ENCODE measurements at regions not wholly inside any gene's neighbourhood (a gene's known extent, or its start where the extent isn't known, plus 50 kb on each side); places are given as distances from the start of the nearest gene placed in this dataset. TPM values are rescaled to one million over a fixed set of nuclear protein-coding genes. Genes with fewer than 3 reads are reported as not detected.

DNA sequence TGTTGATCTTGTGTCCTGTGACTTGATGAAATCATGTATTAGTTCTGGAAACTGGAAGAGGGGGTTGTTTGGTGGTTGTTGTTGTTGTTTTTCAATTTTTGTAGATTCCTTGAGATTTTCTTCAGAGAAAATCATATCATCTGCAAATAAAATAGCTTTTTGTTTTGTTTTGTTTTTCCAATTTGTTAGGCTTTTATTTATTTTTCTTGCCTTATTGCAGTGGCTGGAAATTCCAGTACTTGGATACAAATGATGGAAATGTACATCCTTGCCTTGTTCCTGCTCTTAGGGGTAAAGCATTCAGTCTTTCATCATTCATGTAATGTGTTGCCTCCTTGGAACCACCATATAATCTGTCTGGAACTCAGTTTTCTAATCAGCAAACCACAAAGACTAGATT lies 50.3 kb upstream of the TRIB2 start:
- Mint-ChIP-seq H3K4me3 (no peak overlapping the region), H3K27me3 (ENCODE audit: insufficient read depth) (peaks cover 11% of the 10 kb centered on the region), H3K27ac (no peak overlapping the region), H3K9me3 (peaks cover 15% of the 10 kb centered on the region), H3K4me1 (ENCODE audit: low read depth) (no peaks in the 10 kb centered on the region), H3K36me3 (ENCODE audit: low read depth) (peaks cover 7% of the 10 kb centered on the region)
- TF ChIP-seq, protein P1, sequence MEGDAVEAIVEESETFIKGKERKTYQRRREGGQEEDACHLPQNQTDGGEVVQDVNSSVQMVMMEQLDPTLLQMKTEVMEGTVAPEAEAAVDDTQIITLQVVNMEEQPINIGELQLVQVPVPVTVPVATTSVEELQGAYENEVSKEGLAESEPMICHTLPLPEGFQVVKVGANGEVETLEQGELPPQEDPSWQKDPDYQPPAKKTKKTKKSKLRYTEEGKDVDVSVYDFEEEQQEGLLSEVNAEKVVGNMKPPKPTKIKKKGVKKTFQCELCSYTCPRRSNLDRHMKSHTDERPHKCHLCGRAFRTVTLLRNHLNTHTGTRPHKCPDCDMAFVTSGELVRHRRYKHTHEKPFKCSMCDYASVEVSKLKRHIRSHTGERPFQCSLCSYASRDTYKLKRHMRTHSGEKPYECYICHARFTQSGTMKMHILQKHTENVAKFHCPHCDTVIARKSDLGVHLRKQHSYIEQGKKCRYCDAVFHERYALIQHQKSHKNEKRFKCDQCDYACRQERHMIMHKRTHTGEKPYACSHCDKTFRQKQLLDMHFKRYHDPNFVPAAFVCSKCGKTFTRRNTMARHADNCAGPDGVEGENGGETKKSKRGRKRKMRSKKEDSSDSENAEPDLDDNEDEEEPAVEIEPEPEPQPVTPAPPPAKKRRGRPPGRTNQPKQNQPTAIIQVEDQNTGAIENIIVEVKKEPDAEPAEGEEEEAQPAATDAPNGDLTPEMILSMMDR (IDR thresholded peaks at IDR 0.05) = no peak
- no peak for DNase-seq

Small RNA genes in the stretch of these regions (microRNA-seq; reads per million reads assigned to microRNA genes)
- gene MIR3681 = not detected

All from HFFc6 (cell line).